ENCODE measurements at regions not wholly inside any gene's neighbourhood (a gene's known extent, or its start where the extent isn't known, plus 50 kb on each side); places are given as distances from the start of the nearest gene placed in this dataset.

DNA sequence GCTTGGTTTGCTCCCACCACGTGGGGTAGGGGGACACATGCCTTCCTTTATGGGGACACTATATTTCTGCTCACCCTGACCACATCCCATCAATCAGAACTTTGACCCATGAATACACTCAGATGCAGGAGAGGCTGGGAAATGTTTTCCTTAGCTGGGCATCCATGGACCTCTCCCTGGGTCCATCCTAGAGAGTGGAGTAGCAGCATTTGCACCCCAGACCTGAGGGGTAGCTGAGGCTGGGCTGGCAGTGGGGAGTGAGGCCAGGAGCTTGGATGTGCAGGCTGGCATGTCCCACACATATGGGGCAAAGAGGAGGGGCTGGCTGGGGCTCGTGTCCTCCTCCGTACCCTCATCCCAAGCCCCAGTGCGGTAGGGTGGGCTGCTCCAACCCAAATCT, 152.8 kb downstream of the TM9SF2 start:
- FAIRE-seq (no peak), DNase-seq (ENCODE audit: insufficient read length) (no peak)
- TF ChIP-seq TAF1 (IDR thresholded peaks at IDR 0.05; ENCODE audit: borderline replicate concordance, low read depth, low read length), result no peak
- no peak for TF ChIP-seq POLR2A (IDR thresholded peaks at IDR 0.05; ENCODE audit: low read depth, low read length)
- no peak for TF ChIP-seq POLR2AphosphoS5 (IDR thresholded peaks at IDR 0.05; ENCODE audit: low read depth, low read length)

DNA sequence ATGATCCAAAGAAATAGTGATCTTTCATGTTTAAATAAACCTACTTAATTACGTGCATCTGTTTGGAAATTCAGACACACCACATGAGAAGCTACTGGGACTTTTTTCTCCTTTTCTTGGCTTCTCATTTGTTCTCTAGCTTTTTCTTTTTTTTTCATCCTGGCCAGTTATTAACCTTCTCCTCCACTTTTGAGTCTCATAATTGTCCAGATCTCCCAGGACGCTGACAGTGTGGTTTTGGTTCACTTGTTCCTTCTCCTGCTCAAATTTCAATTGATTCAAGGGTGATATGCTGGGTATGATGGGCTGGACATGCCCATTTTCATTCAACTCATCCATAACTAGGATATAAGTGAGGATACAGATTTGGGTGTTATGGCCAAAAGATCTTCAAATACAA, 152.3 kb downstream of the TM9SF2 start:
- FAIRE-seq (no peak), DNase-seq (ENCODE audit: insufficient read length) (no peak)
- TF ChIP-seq TAF1 (IDR thresholded peaks at IDR 0.05; ENCODE audit: borderline replicate concordance, low read depth, low read length) (no peak), POLR2AphosphoS5 (IDR thresholded peaks at IDR 0.05; ENCODE audit: low read depth, low read length) (no peak), POLR2A (IDR thresholded peaks at IDR 0.05; ENCODE audit: low read depth, low read length) (no peak)

- no peak for DNase-seq (ENCODE audit: insufficient read length)
- TF ChIP-seq TAF1 (IDR thresholded peaks at IDR 0.05; ENCODE audit: borderline replicate concordance, low read depth, low read length), result no peak
- no peak for FAIRE-seq
Measured at GRCh38 chr13:99652901-99653300, 151.6 kb downstream of the TM9SF2 start.

GRCh38 chr13:99652141-99652540, 150.9 kb downstream of the TM9SF2 start:
- no peak for DNase-seq (ENCODE audit: insufficient read length)
- FAIRE-seq, result no peak
- TF ChIP-seq TAF1 (IDR thresholded peaks at IDR 0.05; ENCODE audit: borderline replicate concordance, low read depth, low read length), result no peak
- no peak for TF ChIP-seq POLR2AphosphoS5 (IDR thresholded peaks at IDR 0.05; ENCODE audit: low read depth, low read length)
- no peak for TF ChIP-seq POLR2A (IDR thresholded peaks at IDR 0.05; ENCODE audit: low read depth, low read length)

DNA sequence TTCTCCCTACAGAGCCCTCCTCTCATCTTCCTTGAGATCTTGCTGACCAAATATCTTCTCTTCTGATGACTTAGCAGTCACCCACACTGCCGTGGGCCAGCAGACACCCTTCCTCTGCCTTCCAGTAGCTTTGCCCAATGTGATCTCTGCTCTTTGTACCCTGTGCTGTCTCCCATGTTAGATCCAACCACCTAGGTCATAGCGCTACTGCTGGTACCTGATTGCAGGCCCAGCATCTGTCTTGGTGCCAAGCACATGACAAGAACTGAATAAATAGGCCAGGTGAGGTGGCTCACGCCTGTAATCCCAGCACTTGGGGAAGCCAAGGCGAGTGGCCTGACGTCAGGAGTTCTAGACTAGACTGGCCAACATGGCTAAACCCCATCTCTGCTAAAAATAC, 149.7 kb downstream of the TM9SF2 start:
- TF ChIP-seq POLR2A (IDR thresholded peaks at IDR 0.05; ENCODE audit: low read depth, low read length), result no peak
- no peak for DNase-seq (ENCODE audit: insufficient read length)
- no peak for FAIRE-seq

DNA sequence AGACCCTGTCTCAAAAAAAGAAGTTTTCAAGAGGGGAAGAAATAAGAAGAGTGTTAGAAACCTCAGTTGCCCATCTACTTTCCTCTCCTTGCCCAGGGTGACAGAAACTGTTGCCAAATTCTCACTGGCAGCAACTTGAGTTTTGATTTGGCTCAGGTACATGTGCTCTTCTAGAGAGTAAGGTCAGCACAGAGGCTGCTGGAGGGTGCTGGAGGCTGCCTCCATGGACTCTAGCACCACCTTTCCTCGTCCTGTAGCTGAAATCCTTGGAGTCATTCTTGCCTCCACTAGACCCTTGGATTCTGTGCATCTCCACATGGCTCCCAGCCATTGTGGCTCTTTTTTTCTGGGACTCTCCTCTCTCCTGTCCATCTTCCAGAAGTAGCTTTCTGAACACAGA, 149.1 kb downstream of the TM9SF2 start:
- FAIRE-seq (no peak), DNase-seq (ENCODE audit: insufficient read length) (no peak)
- TF ChIP-seq POLR2AphosphoS5 (IDR thresholded peaks at IDR 0.05; ENCODE audit: low read depth, low read length) (no peak), POLR2A (IDR thresholded peaks at IDR 0.05; ENCODE audit: low read depth, low read length) (no peak), TAF1 (IDR thresholded peaks at IDR 0.05; ENCODE audit: borderline replicate concordance, low read depth, low read length) (no peak)

DNA sequence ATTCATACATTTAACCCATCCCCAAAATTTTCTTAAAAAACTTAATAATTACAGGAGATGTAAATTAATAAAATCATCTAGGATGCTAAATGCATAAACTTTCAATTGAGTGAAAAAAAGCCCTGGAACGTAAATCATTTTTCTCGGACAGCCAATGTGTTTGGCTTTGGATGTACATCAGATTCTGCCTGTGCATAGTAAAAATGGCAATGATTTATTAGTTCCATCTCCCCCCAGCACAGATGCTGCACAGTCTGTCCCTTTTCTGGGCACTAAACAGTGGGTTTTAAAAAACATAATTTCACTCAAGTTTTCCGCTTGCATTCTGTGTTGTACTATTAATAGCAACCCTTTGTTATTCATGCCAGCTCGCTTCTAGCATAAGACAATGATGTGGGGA, 147.7 kb downstream of the TM9SF2 start:
- no peak for TF ChIP-seq POLR2AphosphoS5 (IDR thresholded peaks at IDR 0.05; ENCODE audit: low read depth, low read length)
- TF ChIP-seq TAF1 (IDR thresholded peaks at IDR 0.05; ENCODE audit: borderline replicate concordance, low read depth, low read length), result no peak
- no peak for TF ChIP-seq POLR2A (IDR thresholded peaks at IDR 0.05; ENCODE audit: low read depth, low read length)

GRCh38 chr13:99648066-99648665, 146.9 kb downstream of the TM9SF2 start:
- DNase-seq (ENCODE audit: insufficient read length), result no peak
- no peak for FAIRE-seq
- TF ChIP-seq POLR2AphosphoS5 (IDR thresholded peaks at IDR 0.05; ENCODE audit: low read depth, low read length) (no peak), POLR2A (IDR thresholded peaks at IDR 0.05; ENCODE audit: low read depth, low read length) (no peak), TAF1 (IDR thresholded peaks at IDR 0.05; ENCODE audit: borderline replicate concordance, low read depth, low read length) (no peak)

More for the DNA sequence above, 147.7 kb downstream of the TM9SF2 start:
- FAIRE-seq, result no peak
- no peak for DNase-seq (ENCODE audit: insufficient read length)

- TF ChIP-seq POLR2AphosphoS5 (IDR thresholded peaks at IDR 0.05; ENCODE audit: low read depth, low read length), result no peak
- TF ChIP-seq POLR2A (IDR thresholded peaks at IDR 0.05; ENCODE audit: low read depth, low read length), result no peak
- FAIRE-seq (no peak), DNase-seq (ENCODE audit: insufficient read length) (no peak)
Measured at GRCh38 chr13:99647596-99647985, 146.3 kb downstream of the TM9SF2 start.

DNA sequence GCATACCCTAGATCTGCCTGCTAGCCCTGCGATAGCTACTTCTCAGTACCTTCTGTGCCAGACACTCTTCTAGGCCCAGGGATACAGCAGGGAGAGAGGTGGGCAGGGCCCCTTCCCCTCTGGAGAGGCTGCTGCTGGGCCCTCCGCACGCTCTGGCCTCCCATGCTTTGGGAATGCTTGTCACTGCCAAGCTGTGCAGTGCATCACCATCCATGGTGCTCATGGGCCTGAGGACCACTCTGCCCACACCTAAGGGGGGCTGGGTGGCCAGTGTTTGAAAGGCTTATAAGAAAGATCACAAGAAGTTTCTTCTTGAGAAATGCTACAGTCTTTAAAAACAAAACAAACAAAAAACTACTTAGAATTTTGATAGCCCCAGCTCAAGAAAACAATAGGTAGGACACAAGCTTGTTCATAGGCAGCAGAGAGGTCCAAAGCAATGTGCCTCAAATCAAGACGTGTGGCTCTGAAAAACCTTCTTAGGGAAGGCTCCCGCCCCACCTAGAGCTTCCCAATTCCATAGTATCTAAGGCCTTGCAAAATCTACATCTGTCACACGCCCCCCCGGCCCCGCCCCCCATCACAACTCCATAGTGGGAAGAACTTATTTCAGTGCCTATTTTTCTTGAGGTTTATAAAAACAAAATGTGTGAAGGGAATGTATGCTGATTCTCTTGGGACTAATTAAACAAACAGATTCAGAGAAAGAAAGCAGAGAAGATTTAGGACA, 145.8 kb downstream of the TM9SF2 start:
- TF ChIP-seq POLR2AphosphoS5 (IDR thresholded peaks at IDR 0.05; ENCODE audit: low read depth, low read length), result no peak
- TF ChIP-seq POLR2A (IDR thresholded peaks at IDR 0.05; ENCODE audit: low read depth, low read length), result no peak
- TF ChIP-seq TAF1 (IDR thresholded peaks at IDR 0.05; ENCODE audit: borderline replicate concordance, low read depth, low read length), result no peak
- FAIRE-seq (no peak), DNase-seq (ENCODE audit: insufficient read length) (no peak)

GRCh38 chr13:99642841-99643240, 141.6 kb downstream of the TM9SF2 start:
- FAIRE-seq, result no peak
- no peak for TF ChIP-seq TAF1 (IDR thresholded peaks at IDR 0.05; ENCODE audit: borderline replicate concordance, low read depth, low read length)
- TF ChIP-seq POLR2AphosphoS5 (IDR thresholded peaks at IDR 0.05; ENCODE audit: low read depth, low read length), result no peak
- TF ChIP-seq POLR2A (IDR thresholded peaks at IDR 0.05; ENCODE audit: low read depth, low read length), result no peak
- DNase-seq (ENCODE audit: insufficient read length), result no peak

DNA sequence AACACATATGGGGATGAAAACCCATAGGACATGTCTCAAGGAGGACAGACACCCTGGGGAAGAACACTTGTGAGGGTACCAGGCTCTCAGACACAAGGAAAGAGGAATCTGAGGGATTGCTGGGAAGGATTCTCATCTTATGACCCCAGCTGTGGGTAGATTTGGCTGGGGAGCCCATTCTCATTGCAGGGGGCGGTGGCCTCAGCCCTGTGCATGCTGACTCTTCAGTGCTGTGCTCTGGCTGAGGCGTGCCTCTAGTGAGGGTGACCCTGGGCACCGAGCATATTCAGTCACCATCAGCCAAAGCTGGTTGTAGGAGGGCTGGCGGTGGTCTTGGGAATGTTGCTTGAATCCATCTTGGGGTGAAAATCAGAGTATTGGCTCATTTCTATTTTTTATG, 140.7 kb downstream of the TM9SF2 start:
- TF ChIP-seq TAF1 (IDR thresholded peaks at IDR 0.05; ENCODE audit: borderline replicate concordance, low read depth, low read length) (no peak), POLR2AphosphoS5 (IDR thresholded peaks at IDR 0.05; ENCODE audit: low read depth, low read length) (no peak), POLR2A (IDR thresholded peaks at IDR 0.05; ENCODE audit: low read depth, low read length) (no peak)
- FAIRE-seq (no peak), DNase-seq (ENCODE audit: insufficient read length) (no peak)

Measured in GM12892 (cell line).